GM08714 (cell line): ENCODE measurements at regions not wholly inside any gene's neighbourhood (a gene's known extent, or its start where the extent isn't known, plus 50 kb on each side); places are given as distances from the start of the nearest gene placed in this dataset.

Experiments
- H3K4me3 ChIP-seq: fragments of 200-500 bp; sonication (Bioruptor generic); 2 replicates; pipeline ENCODE4 v1.5.1; 2014; ENCODE audit warnings: mild to moderate bottlenecking, low read length, inconsistent platforms
- ZNF274 ChIP-seq: IDR thresholded peaks from 2 replicates; pipeline ENCODE4 v1.6.1; 2012; ENCODE audit warnings: mild to moderate bottlenecking, low read depth, low read length

DNA sequence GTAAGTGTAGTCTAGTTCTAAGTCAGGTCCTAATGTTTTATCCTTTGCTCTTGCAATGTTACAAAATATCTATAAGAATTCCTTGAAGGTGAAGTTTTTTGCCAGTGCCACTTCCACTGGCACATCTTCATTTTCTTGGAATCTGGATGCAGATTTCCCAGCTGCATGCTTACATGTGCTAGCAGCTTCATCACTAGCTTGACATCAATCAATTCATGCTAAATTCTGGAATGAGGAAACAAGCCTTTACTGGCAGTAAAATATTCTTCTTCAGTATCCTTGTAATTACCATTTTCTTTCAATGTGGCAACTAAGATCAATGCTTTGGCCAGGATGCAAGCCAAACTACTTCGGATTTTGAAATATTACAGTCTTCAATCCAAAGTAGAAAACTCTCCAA is 200.6 kb upstream of the SIX2 start:
- TF ChIP-seq ZNF274: no peak
- no peak overlapping the region for H3K4me3 ChIP-seq

DNA sequence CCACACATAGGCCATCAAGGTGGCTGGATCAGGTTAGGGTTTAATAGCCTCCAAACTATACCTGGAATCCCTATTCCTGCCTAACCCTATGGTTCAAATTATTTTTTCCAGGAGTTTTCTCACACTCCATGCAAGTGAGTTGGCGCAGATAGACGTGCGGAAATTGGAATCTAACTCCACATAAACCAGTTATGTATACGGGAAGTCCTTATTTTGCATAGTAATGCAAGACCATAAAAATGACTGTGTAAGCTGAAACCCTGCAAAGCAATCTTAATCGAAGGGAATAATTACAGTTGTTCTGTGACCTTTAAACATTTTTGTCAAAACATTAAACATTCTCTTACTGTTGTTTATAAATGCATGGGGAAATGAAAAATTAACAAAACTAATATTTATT is 200.1 kb upstream of the SIX2 start:
- H3K4me3 ChIP-seq: no peak overlapping the region
- TF ChIP-seq ZNF274: no peak

GRCh38 chr2:45207101-45207500 is 197.8 kb upstream of the SIX2 start:
- H3K4me3 ChIP-seq: no peak overlapping the region
- no peak for TF ChIP-seq ZNF274

DNA sequence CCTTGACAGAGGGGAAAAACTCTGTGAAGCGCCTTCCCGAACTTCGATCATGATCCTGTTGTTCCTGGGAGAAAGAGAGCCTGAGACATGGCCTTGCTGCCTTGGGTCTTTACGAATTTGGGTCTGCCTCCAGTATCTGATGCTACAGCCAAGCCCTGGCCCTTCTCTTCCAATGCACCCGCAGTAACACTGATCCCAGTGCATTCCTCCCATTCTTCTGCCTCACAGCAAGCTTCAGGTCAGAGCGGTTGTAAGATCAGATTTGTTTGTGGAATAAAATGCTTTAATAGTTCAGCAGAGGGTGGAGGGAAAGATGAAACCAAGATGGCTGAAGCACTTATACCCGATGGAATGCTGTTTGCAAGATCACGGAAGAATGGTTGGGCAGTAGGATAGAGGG is 196.7 kb upstream of the SIX2 start:
- no peak for TF ChIP-seq ZNF274
- H3K4me3 ChIP-seq: no peak overlapping the region

DNA sequence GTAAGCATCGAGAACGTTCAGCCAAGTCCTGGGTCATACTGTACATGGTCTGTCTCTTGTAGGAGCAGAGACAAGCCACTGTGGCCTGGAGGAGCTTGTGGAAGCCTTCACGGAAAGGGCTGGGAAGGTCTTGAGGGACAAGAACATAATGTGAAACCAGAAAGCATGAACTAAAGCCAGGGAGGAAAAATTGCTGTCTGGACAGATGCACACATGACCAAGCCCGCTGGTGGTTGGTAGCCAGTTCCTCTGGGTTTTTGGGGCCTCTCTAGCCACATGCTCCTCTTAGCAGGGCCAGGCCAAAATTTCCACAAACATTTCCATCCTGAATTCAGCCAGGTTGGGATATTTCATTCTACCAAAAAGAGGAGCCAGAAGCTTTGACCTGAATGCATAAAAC is 196.2 kb upstream of the SIX2 start:
- H3K4me3 ChIP-seq: no peak overlapping the region
- no peak for TF ChIP-seq ZNF274

DNA sequence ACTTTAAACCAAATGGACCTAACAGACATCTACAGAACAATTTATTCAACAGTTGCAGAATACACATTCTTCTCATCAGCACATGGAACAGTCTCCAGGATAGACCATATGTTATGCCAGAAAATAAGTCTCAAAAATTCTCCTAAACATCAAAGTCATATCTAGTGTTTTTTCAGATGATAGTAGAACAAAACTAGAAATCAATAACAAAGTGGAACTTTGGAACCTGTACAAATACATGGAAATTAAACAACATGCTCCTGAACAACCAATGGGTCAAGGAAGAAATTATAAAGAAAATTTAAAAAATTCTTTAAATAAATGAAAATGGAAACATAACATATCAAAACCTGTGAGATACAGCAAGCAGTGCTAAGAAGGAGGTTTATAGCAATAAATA is 194.1 kb upstream of the SIX2 start:
- TF ChIP-seq ZNF274: no peak
- H3K4me3 ChIP-seq: no peak overlapping the region

GRCh38 chr2:45199973-45200372 is 190.7 kb upstream of the SIX2 start:
- no peak overlapping the region for H3K4me3 ChIP-seq
- TF ChIP-seq ZNF274: no peak

DNA sequence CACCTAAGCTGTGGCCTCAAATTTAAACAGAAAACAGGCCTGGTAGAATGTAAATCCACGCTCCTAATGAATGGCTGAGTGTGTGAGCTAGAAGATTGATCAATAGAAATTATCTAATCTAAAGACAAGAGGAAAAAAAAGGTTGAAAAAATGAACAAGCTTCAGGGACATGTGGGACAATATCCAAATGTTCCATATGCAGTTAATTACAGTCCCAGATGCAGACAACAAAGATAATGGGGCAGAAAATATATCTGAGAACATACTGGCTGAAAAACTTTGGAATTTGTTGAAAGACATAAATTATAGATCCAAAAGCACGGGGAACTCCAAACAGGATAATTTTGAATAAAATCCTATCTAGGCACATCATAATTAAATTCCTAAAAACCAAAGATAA is 186.7 kb upstream of the SIX2 start:
- TF ChIP-seq ZNF274: no peak
- no peak overlapping the region for H3K4me3 ChIP-seq

GRCh38 chr2:45194596-45194995 is 185.3 kb upstream of the SIX2 start:
- no peak overlapping the region for H3K4me3 ChIP-seq
- TF ChIP-seq ZNF274: no peak

GRCh38 chr2:45193581-45193980 is 184.3 kb upstream of the SIX2 start:
- TF ChIP-seq ZNF274: no peak
- no peak overlapping the region for H3K4me3 ChIP-seq

DNA sequence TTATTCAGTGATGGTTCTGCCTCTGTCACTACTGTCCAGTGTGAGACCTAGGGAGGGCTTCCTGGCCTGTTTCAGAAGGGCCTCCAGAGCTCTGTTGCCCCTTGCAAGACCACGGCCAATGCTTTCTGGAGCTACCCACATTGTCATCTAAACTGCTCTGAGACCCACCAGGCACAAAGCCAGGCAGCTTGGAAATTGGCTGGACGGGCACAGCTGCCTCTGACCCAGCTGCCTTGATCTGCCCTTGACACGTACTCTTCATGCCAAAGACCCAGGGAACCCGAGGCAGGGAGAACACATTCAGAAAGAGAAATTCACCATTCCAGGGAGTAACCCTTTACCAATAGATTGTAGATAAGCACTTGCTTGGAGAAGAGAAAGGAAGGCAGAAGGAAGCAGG is 183.7 kb upstream of the SIX2 start:
- H3K4me3 ChIP-seq: no peak overlapping the region
- TF ChIP-seq ZNF274: no peak

DNA sequence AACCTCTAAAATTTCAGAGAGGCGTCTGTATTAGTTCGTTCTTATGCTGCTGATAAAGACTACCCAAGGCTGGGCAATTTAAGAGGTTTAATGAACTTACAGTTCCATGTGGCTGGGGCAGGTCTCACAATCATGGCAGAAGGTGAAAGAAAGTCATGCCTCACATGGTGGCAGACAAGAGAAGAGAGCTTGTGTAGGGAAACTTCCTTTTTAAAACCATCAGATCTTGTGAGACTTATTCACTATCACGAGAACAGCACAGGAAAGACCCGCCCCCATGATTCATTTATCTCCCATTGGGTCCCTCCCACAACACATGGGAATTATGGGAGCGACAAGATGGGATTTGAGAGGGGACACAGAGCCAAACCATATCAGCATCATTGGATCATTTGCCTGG is 183.2 kb upstream of the SIX2 start:
- TF ChIP-seq ZNF274: no peak
- no peak overlapping the region for H3K4me3 ChIP-seq

DNA sequence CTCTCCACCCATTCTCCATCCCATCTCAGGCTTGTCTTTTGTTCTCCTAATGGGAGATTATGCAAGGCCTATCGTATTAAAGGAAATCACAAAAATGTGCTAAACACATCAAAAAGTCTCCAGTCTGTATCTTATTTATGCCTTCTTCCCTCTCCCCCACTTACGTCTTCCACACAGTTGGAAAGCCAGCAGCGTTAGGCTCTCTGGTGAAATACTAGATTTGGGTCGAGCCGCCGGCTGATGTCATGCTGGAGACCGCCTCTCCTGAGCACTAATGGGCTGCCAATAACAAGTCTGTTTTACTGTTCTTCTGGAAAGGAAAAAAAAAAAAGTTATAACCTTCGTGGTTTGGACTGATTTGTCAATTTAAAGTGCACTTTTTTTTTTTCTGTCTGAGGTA is 182.7 kb upstream of the SIX2 start:
- no peak for TF ChIP-seq ZNF274

DNA sequence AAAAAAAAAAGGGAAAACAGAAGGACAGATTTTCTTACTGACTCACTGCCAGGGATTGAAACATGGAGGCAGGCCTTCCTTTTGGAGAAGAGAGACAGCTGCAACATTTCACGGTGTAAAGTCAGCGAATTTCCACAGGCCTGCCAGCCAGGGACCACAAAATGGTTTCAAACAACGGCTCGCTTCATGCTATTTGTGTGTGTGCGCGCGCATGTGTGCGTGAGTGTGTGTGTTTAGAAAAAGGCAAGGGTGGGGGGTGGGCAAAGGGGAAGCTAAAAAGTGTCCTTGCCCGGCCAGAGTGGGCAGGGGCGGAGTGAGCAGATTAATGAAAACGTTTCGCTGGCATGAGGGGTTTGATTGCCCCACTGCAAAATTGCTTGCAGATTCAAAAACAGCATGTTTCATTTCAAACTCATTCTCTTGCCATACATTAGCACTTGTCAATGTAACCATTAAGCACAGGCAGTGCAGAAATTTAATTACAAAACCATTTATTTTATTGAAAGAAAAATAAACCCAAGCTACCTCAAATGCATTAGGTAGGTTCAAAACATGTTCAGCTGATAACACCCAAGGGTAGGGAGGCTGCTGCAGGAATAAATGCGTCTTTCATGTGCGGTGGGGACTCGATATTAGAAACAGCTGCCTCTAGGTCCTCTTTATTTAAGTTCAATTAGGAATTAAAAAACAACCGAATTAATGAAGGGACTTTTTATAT is 182.1 kb upstream of the SIX2 start:
- H3K4me3 ChIP-seq: no peak overlapping the region
- TF ChIP-seq ZNF274: no peak

More for the DNA sequence above, 182.7 kb upstream of the SIX2 start:
- H3K4me3 ChIP-seq: no peak overlapping the region

GRCh38 chr2:45190481-45190942 is 181.3 kb upstream of the SIX2 start:
- no peak overlapping the region for H3K4me3 ChIP-seq
- TF ChIP-seq ZNF274: no peak

DNA sequence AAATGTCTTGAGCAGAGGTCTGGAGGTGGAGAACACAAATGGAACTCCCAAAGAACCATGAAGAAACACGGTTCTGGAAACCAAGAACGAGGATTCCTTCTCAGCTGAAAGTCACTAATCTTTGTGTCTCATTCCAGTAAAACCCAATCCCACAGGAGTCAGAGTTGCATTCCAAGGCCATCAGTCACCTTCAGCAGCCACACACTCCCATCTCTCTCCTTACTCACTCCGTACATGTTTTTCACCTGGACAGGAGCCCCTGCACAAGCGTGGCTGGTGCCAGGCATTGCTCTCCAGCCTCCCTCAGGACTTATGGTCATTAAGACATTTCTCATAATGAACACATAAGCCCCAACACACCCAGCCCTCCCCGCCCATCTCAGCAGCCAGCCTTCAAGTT is 175.4 kb upstream of the SIX2 start:
- TF ChIP-seq ZNF274: no peak
- no peak overlapping the region for H3K4me3 ChIP-seq
